Ishikawa (cell line): ENCODE measurements at regions not wholly inside any gene's neighbourhood (a gene's known extent, or its start where the extent isn't known, plus 50 kb on each side); places are given as distances from the start of the nearest gene placed in this dataset.

Source experiments
- CEBPB ChIP-seq: IDR thresholded peaks from 2 replicates; pipeline ENCODE4 v1.6.1; 2012
- CREB1 ChIP-seq: IDR thresholded peaks from 2 replicates; pipeline ENCODE4 v1.6.1; 2012; ENCODE audit warnings: low read depth
- EGR1 ChIP-seq: IDR thresholded peaks from 2 replicates; pipeline ENCODE4 v1.6.1; 2012
- EP300 ChIP-seq: IDR thresholded peaks from 2 replicates; pipeline ENCODE4 v1.6.1; 2012; ENCODE audit warnings: borderline replicate concordance
- FOXM1 ChIP-seq: IDR thresholded peaks from 2 replicates; pipeline ENCODE4 v1.6.1; 2012; ENCODE audit warnings: low read depth, borderline replicate concordance
- NFIC ChIP-seq: IDR thresholded peaks from 2 replicates; pipeline ENCODE4 v1.6.1; 2012
- RAD21 ChIP-seq: IDR thresholded peaks from 2 replicates; pipeline ENCODE4 v1.6.1; 2012; ENCODE audit warnings: low read depth
- REST ChIP-seq: IDR thresholded peaks from 2 replicates; pipeline ENCODE4 v1.6.1; 2012; ENCODE audit warnings: low read depth, mild to moderate bottlenecking
- TAF1 ChIP-seq: IDR thresholded peaks from 2 replicates; pipeline ENCODE4 v1.6.1; 2012; ENCODE audit warnings: low read depth, mild to moderate bottlenecking
- TCF12 ChIP-seq: IDR thresholded peaks from 2 replicates; pipeline ENCODE4 v1.6.1; 2012; ENCODE audit warnings: low read depth
- TEAD4 ChIP-seq: IDR thresholded peaks from 2 replicates; pipeline ENCODE4 v1.6.1; 2012
- YY1 ChIP-seq: IDR thresholded peaks from 2 replicates; pipeline ENCODE4 v1.6.1; 2012; ENCODE audit warnings: low read depth
- ZBTB7A ChIP-seq: IDR thresholded peaks from 2 replicates; pipeline ENCODE4 v1.6.1; 2012; ENCODE audit warnings: low read depth
- TF ChIP-seq, protein P1 (sequence below): IDR thresholded peaks from 2 replicates; pipeline ENCODE4 v1.6.1; 2012
- TF ChIP-seq, protein P2 (sequence below): IDR thresholded peaks from 2 replicates; pipeline ENCODE4 v1.6.1; 2012

DNA sequence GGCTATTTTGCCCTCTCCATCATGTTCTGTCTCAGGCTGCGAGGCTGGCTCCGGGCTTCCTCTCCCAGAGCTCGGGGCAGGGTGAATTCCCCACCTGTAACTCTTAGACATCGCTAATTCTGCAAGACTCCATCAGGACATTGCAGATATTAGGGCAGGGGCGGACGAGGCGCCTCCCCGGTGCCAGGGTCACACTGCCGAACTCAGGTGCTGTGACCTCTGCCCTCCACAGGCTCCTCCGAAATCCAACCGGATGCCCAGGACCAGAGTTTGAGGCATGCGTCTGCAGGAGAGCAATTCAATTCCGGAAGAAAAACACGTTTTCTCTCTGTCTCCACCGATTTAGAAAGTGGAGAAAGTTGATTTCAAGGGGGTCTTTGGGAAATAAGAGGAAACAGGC lies 542.7 kb downstream of the BRD1 start:
- TF ChIP-seq NFIC (no peak), CREB1 (no peak), RAD21 (no peak), TCF12 (no peak)

DNA sequence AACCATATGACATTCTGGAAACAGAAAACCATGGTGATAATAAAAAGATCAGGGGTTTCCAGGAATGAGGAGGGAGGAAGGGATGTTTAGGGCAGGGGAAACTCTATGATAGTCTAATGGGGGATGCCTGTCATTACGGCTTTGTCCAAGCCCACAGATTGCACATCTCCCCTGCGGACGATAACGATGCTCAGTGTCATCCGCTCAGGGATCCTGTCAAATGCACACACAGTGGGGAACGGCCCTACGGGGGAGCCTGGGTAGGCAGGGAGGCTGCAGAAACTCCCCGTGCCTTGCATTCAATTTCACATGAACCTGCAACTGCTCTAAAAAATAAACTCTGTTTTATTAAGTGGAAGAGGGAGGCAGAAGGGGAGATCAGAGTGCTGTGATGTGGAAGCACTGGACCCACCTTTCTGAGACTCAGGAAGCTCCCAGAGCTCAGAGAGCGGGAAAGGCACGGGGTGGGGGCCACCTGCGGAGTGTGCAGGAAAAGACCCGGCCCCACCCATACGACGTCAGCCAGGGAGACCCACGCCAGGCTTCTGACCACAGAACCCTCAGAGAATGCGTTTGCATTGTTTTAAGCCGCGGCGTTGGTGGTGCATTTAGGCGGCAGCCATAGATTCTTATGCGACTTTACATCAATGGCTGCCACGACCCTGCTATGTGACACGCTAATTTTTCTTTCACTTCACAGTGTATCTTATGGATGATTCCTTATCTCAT lies 543.5 kb downstream of the BRD1 start:
- TF ChIP-seq RAD21 (no peak), EGR1 (no peak)

DNA sequence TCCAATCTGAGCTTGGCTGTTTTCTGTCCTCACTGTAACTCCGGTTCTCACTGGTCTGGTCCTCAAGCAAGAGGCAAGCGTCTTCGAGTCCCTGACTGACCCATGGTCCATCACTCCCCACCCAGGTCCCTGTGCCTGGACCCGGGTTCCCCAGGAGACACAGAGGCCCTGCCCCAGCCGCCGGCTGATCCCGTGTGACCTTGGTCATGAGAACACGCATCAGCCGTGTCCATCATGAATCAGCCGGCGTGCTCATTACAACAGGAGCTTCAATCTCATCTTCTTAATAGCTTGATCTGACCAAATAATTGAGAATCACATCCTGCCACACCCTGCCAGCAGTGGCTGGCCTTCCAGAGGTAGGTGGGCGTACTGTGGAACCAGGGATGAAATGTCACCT lies 545.1 kb downstream of the BRD1 start:
- TF ChIP-seq FOXM1 (no peak), RAD21 (no peak), CEBPB (no peak), REST (no peak), EGR1 (no peak), TAF1 (no peak), ZBTB7A (no peak), NFIC (no peak), EP300 (no peak), CREB1 (no peak), YY1 (no peak), TCF12 (no peak), TEAD4 (no peak)
- TF ChIP-seq, protein P1, sequence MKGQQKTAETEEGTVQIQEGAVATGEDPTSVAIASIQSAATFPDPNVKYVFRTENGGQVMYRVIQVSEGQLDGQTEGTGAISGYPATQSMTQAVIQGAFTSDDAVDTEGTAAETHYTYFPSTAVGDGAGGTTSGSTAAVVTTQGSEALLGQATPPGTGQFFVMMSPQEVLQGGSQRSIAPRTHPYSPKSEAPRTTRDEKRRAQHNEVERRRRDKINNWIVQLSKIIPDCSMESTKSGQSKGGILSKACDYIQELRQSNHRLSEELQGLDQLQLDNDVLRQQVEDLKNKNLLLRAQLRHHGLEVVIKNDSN: no peak
- TF ChIP-seq, protein P2, sequence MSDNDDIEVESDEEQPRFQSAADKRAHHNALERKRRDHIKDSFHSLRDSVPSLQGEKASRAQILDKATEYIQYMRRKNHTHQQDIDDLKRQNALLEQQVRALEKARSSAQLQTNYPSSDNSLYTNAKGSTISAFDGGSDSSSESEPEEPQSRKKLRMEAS: no peak

DNA sequence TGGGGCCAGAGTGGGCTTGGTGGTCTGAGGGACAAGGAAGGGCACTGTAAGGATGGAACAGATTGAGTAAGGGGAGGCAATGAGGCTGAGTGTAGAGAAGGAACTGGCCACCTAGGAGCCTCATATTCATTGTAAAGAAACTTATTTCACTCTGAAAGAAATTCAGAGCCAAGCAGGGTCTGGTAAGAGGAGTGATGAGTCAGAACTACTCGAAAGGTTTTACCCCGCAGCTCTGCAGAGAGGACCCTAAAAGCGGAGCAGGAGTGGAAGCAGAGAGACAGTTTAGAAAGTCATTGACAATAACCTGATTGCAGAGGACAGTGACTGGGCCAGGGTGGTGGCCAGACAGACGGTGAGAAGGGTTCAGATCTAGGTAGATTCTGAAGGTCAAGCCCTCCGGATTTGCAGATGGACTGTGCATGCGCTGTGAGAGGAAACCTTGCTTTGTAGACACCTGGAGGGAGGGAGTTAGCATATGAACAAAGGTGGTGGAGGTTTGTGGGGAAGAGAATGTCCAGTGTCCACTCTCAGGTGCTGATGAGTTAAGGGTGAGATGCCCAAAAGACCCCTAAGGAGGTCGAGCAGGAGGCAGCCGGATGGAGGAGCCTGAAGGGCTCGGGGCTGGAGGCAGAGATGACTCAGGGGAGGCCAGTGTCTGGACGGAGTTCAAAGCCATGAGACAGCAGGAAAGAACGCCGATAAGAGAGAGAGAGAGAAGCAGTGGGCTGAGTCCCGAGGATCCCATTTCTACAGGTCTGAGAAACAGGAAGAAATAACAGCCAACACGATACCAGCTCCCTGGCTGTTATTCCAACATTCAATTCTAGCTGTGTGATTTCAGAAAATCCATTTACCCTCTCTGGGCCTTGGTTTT lies 546.0 kb downstream of the BRD1 start:
- TF ChIP-seq RAD21: no peak
- TF ChIP-seq REST: no peak
- TF ChIP-seq, protein P2: no peak
- TF ChIP-seq EP300: no peak
- no peak for TF ChIP-seq TAF1
- TF ChIP-seq YY1: no peak
- TF ChIP-seq CREB1: no peak
- TF ChIP-seq FOXM1: no peak
- TF ChIP-seq EGR1: no peak
- no peak for TF ChIP-seq NFIC
- TF ChIP-seq CEBPB: no peak

- TF ChIP-seq NFIC (no peak), CEBPB (no peak), RAD21 (no peak), YY1 (no peak), TAF1 (no peak), TEAD4 (no peak), REST (no peak), EGR1 (no peak), EP300 (no peak), ZBTB7A (no peak), CREB1 (no peak), TCF12 (no peak), FOXM1 (no peak)
- TF ChIP-seq, protein P1: no peak
- TF ChIP-seq, protein P2: no peak
Observed at GRCh38 chr22:49278340-49278739, 549.3 kb downstream of the BRD1 start.
